ENCODE measurements at regions not wholly inside any gene's neighbourhood (a gene's known extent, or its start where the extent isn't known, plus 50 kb on each side); places are given as distances from the start of the nearest gene placed in this dataset.

DNA sequence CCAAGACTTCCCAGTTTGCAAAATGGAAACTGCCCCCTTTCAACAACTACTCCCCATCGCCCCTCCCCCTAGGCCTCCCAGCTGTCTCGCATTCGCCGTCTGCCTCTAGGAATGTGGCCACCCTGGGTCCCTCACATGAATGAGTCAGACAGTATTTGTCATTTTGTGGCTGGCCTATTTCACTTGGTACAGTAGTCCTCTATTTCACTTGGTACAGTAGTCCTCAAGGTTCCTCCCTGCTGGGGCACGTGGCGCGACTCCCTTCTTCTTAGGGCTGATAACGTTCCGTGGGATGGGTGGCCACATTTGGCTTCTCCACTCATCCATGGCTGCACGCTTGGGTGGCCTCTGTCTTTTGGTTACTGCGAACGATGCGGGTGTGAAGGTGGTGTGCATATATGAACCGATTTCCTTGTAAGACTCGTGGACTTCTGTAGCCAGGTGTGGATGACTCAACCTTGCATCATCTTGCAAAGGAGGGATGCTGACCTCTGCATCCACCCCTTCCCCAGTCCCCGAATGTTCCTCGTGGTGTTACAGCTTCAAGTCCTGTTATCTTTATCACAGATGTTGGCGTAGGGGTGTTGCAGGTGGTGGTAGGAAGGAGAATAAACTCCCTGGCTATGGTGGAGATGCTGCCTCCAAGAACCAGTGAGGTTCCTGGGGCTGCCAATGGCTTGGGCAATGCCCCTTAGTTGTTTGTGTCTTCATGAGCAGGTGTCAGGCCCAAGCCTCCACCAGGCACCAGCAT lies 112.1 kb upstream of the SOX1 start:
- TF ChIP-seq, protein P1, sequence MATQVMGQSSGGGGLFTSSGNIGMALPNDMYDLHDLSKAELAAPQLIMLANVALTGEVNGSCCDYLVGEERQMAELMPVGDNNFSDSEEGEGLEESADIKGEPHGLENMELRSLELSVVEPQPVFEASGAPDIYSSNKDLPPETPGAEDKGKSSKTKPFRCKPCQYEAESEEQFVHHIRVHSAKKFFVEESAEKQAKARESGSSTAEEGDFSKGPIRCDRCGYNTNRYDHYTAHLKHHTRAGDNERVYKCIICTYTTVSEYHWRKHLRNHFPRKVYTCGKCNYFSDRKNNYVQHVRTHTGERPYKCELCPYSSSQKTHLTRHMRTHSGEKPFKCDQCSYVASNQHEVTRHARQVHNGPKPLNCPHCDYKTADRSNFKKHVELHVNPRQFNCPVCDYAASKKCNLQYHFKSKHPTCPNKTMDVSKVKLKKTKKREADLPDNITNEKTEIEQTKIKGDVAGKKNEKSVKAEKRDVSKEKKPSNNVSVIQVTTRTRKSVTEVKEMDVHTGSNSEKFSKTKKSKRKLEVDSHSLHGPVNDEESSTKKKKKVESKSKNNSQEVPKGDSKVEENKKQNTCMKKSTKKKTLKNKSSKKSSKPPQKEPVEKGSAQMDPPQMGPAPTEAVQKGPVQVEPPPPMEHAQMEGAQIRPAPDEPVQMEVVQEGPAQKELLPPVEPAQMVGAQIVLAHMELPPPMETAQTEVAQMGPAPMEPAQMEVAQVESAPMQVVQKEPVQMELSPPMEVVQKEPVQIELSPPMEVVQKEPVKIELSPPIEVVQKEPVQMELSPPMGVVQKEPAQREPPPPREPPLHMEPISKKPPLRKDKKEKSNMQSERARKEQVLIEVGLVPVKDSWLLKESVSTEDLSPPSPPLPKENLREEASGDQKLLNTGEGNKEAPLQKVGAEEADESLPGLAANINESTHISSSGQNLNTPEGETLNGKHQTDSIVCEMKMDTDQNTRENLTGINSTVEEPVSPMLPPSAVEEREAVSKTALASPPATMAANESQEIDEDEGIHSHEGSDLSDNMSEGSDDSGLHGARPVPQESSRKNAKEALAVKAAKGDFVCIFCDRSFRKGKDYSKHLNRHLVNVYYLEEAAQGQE (IDR thresholded peaks at IDR 0.05; ENCODE audit: insufficient read depth in 1 of 2, low read depth in 2 of 2, low read length in 1 of 2), result no peak
- TF ChIP-seq, protein P2, sequence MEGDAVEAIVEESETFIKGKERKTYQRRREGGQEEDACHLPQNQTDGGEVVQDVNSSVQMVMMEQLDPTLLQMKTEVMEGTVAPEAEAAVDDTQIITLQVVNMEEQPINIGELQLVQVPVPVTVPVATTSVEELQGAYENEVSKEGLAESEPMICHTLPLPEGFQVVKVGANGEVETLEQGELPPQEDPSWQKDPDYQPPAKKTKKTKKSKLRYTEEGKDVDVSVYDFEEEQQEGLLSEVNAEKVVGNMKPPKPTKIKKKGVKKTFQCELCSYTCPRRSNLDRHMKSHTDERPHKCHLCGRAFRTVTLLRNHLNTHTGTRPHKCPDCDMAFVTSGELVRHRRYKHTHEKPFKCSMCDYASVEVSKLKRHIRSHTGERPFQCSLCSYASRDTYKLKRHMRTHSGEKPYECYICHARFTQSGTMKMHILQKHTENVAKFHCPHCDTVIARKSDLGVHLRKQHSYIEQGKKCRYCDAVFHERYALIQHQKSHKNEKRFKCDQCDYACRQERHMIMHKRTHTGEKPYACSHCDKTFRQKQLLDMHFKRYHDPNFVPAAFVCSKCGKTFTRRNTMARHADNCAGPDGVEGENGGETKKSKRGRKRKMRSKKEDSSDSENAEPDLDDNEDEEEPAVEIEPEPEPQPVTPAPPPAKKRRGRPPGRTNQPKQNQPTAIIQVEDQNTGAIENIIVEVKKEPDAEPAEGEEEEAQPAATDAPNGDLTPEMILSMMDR (IDR thresholded peaks at IDR 0.05), result no peak
- no peak for TF ChIP-seq POLR2AphosphoS5 (IDR thresholded peaks at IDR 0.05; ENCODE audit: low read depth, low read length)
- TF ChIP-seq TCF7L2 (IDR thresholded peaks at IDR 0.05; ENCODE audit: low read depth, low read length), result no peak
- ChIA-PET POLR2A (no interaction called here), CTCF (no interaction called here)
- H3K27ac ChIP-seq (ENCODE audit: low read length), result no peak overlapping the region
- DNase-seq (ENCODE audit: low read depth, low spot score), result no peak
- H3K36me3 ChIP-seq (ENCODE audit: control insufficient read depth, insufficient read depth, low read length), result no peaks in the 10 kb centered on the region
- BruUV-seq (replicated peaks), result no TSS peak
- no peaks in the 10 kb centered on the region for H3K4me1 ChIP-seq (ENCODE audit: control insufficient read depth, insufficient read depth, low read length)
- H3K9me3 ChIP-seq (ENCODE audit: control insufficient read depth, insufficient read depth, low read depth, low read length), result no peaks in the 10 kb centered on the region
- in situ Hi-C loops (cut with HindIII; ENCODE audit: low pct_unique_long_range_greater_than_20kb, low sequenced_read_pairs), result no loop called here
- no peak overlapping the region for H3K4me3 ChIP-seq (ENCODE audit: low read depth in 2 of 2, low read length in 2 of 2)
- no peaks in the 10 kb centered on the region for H3K27me3 ChIP-seq (ENCODE audit: control insufficient read depth, insufficient read depth, low read length)
- no peak for ATAC-seq
- intact Hi-C loops (cut with micrococcal nuclease; ENCODE audit: unreplicated experiment), result no loop called here

DNA sequence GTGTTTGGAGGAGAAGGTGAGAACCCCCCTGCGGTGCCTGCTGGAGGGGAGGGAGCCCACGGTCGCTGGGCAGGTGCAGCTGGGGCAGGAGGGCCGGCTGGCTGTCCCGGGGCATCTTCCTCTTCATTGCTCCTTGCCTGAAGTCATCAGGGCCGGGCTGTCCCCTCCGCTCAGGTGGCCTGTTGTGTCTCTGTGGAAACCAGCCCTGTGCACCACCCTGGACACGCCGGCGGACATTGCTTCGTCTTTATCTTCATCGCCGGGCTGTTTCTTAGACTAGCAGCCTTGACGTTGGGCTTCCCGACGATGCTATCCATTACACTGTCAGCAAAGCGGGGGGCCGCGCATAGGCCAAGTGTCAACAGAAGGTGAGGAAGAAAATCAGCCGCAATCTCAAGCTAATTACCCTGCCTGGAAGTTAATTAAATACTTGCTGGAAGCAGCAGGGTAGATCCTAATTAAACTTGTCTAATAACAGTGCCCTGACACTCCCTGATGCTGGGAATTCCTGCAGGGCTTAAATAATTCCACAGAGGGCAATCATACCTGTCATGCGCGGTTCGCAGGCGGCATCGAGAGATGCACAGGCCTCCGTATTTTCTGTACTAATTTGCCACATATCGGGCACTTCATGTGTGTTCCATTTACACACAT lies 111.4 kb upstream of the SOX1 start:
- Histone ChIP-seq H3K4me3 (ENCODE audit: low read depth in 2 of 2, low read length in 2 of 2) (no peak overlapping the region), H3K4me1 (ENCODE audit: control insufficient read depth, insufficient read depth, low read length) (no peaks in the 10 kb centered on the region), H3K27me3 (ENCODE audit: control insufficient read depth, insufficient read depth, low read length) (no peaks in the 10 kb centered on the region), H3K9me3 (ENCODE audit: control insufficient read depth, insufficient read depth, low read depth, low read length) (no peaks in the 10 kb centered on the region), H3K27ac (ENCODE audit: low read length) (no peak overlapping the region), H3K36me3 (ENCODE audit: control insufficient read depth, insufficient read depth, low read length) (no peaks in the 10 kb centered on the region)
- TF ChIP-seq, protein P1 (IDR thresholded peaks at IDR 0.05; ENCODE audit: insufficient read depth in 1 of 2, low read depth in 2 of 2, low read length in 1 of 2), result no peak
- no peak for TF ChIP-seq TCF7L2 (IDR thresholded peaks at IDR 0.05; ENCODE audit: low read depth, low read length)
- no peak for TF ChIP-seq POLR2AphosphoS5 (IDR thresholded peaks at IDR 0.05; ENCODE audit: low read depth, low read length)
- no peak for TF ChIP-seq SIN3A (IDR thresholded peaks at IDR 0.05; ENCODE audit: borderline replicate concordance, insufficient read depth, low read depth, low read length)
- TF ChIP-seq, protein P2 (IDR thresholded peaks at IDR 0.05), result no peak
- intact Hi-C loops (cut with micrococcal nuclease; ENCODE audit: unreplicated experiment), result no loop called here
- in situ Hi-C loops (cut with HindIII; ENCODE audit: low pct_unique_long_range_greater_than_20kb, low sequenced_read_pairs), result no loop called here
- no peak for DNase-seq (ENCODE audit: low read depth, low spot score)
- ATAC-seq, result no peak
- POLR2A ChIA-PET, result no interaction called here
- CTCF ChIA-PET, result no interaction called here
- no TSS peak for BruUV-seq (replicated peaks)
